ENCODE measurements at regions not wholly inside any gene's neighbourhood (a gene's known extent, or its start where the extent isn't known, plus 50 kb on each side); places are given as distances from the start of the nearest gene placed in this dataset.

GRCh38 chr1:25030674-25031589 is 100.9 kb upstream of the RUNX3 start:
- no peak for ATAC-seq
- no peaks in the 10 kb centered on the region for H3K9me3 ChIP-seq
- TF ChIP-seq MAZ (IDR thresholded peaks at IDR 0.05; ENCODE audit: borderline replicate concordance, low read depth, low read length) (no peak), SMC3 (IDR thresholded peaks at IDR 0.05) (no peak), CTCF (IDR thresholded peaks at IDR 0.05) (no peak), BCL3 (IDR thresholded peaks at IDR 0.05) (no peak), USF2 (IDR thresholded peaks at IDR 0.05) (no peak), HOXB13 (CRISPR knock-in tag; IDR thresholded peaks at IDR 0.05; ENCODE audit: low read depth) (no peak), MAFK (IDR thresholded peaks at IDR 0.05; ENCODE audit: partially characterized antibody) (no peak), FOXS1 (CRISPR knock-in tag; IDR thresholded peaks at IDR 0.05) (no peak), EHF (CRISPR knock-in tag; IDR thresholded peaks at IDR 0.05) (no peak)
- ChIA-PET CTCF (interaction anchor here (9.7 kb wide), 1 partner anchor 100 kb away, joined by 79 read pairs; the partner anchor contains the start of gene RUNX3), POLR2A (no interaction called here)
- H3K27ac ChIP-seq, result 0 out of 6 replicates have a peak overlapping the region, but pooled peaks of 1 of the 2 experiments have one; percentile 16
- H3K4me2 ChIP-seq, result no peak overlapping the region
- no peaks in the 10 kb centered on the region for H3K4me1 ChIP-seq
- 68% methylated on average over 6 of the region's 6 CpGs for WGBS (ENCODE audit: missing lambda C conversion rate)
- no peak for FAIRE-seq
- no peak overlapping the region for H3K4me3 ChIP-seq
- no peak for DNase-seq (ENCODE audit: low read depth in 1 of 2, low spot score in 1 of 2)

GRCh38 chr1:25030012-25030411 is 99.9 kb upstream of the RUNX3 start:
- Histone ChIP-seq H3K4me2 (no peak overlapping the region), H3K4me3 (no peak overlapping the region), H3K9me3 (no peaks in the 10 kb centered on the region), H3K27ac (no peak overlapping the region), H3K4me1 (no peaks in the 10 kb centered on the region)
- WGBS (ENCODE audit: missing lambda C conversion rate), result 86% methylated on average over 2 of the region's 2 CpGs
- ChIA-PET POLR2A (no interaction called here), CTCF (interaction anchor here (1.0 to 1.2 kb wide), 2 partner anchors 8 to 58 kb away, joined by 3 read pairs; no protein-coding TSS in a partner anchor)
- no peak for ATAC-seq
- FAIRE-seq, result no peak
- no peak for TF ChIP-seq JUNB (IDR thresholded peaks at IDR 0.05)
- no peak for TF ChIP-seq NPAS2 (CRISPR knock-in tag; IDR thresholded peaks at IDR 0.05; ENCODE audit: borderline replicate concordance)
- TF ChIP-seq EP300 (IDR thresholded peaks at IDR 0.05), result no peak
- TF ChIP-seq KDM1A (IDR thresholded peaks at IDR 0.05; ENCODE audit: low read depth), result no peak
- no peak for TF ChIP-seq FOXS1 (CRISPR knock-in tag; IDR thresholded peaks at IDR 0.05)
- no peak for TF ChIP-seq RNF2 (IDR thresholded peaks at IDR 0.05; ENCODE audit: borderline replicate concordance, low read depth)
- no peak for DNase-seq (ENCODE audit: low read depth in 1 of 2, low spot score in 1 of 2)

- H3K27ac ChIP-seq, result 0 out of 6 replicates have a peak overlapping the region, but pooled peaks of 1 of the 2 experiments have one; percentile 2
- H3K9me3 ChIP-seq, result no peaks in the 10 kb centered on the region
- no peak; a peak in 1 of 6 replicates for ATAC-seq
- no peak for FAIRE-seq
- no peak overlapping the region for H3K4me3 ChIP-seq
- 77% methylated on average over 15 of the region's 23 CpGs for whole genome bisulfite sequencing (ENCODE audit: missing lambda C conversion rate)
- no peak for DNase-seq (ENCODE audit: low read depth in 1 of 2, low spot score in 1 of 2)
- CTCF ChIA-PET, result interaction anchor here (0.6 to 1.8 kb wide), 4 partner anchors 8 to 73 kb away, joined by 3 to 11 read pairs (median 3); no protein-coding TSS in a partner anchor
- H3K4me1 ChIP-seq, result no peaks in the 10 kb centered on the region
- H3K4me2 ChIP-seq, result no peak overlapping the region
- POLR2A ChIA-PET, result no interaction called here
- TF ChIP-seq CHD4 (IDR thresholded peaks at IDR 0.05; ENCODE audit: borderline replicate concordance), result no peak
- no peak for TF ChIP-seq MYC (IDR thresholded peaks at IDR 0.05; ENCODE audit: borderline replicate concordance, low read length)
- no peak for TF ChIP-seq NFE2L2 (conservative IDR thresholded peaks at IDR 0.05; ENCODE audit: low read length)
- TF ChIP-seq MAX (IDR thresholded peaks at IDR 0.05), result no peak
- TF ChIP-seq BHLHE40 (IDR thresholded peaks at IDR 0.05; ENCODE audit: low read depth, low read length), result no peak
- no peak for TF ChIP-seq CBX8 (IDR thresholded peaks at IDR 0.05)
- TF ChIP-seq MAZ (IDR thresholded peaks at IDR 0.05; ENCODE audit: borderline replicate concordance, low read depth, low read length), result no peak
- no peak for TF ChIP-seq EHMT2 (IDR thresholded peaks at IDR 0.05; ENCODE audit: low read depth)
- no peak for TF ChIP-seq BCL3 (IDR thresholded peaks at IDR 0.05)
- no peak for TF ChIP-seq HEYL (CRISPR knock-in tag; IDR thresholded peaks at IDR 0.05)
- TF ChIP-seq HOXA7 (CRISPR knock-in tag; IDR thresholded peaks at IDR 0.05), result no peak
- TF ChIP-seq ZFP36 (IDR thresholded peaks at IDR 0.05; ENCODE audit: borderline replicate concordance, partially characterized antibody), result no peak
Observed at GRCh38 chr1:25028907-25029599, 99.0 kb upstream of the RUNX3 start.

All from A549 (cell line).